Upper lobe of left lung (tissue), 6 donors: ENCODE measurements at regions not wholly inside any gene's neighbourhood (a gene's known extent, or its start where the extent isn't known, plus 50 kb on each side); places are given as distances from the start of the nearest gene placed in this dataset.

Experiments
- ATAC-seq, 2 donors: fragments of 200-7000 bp; cut with Tn5 transposase; one replicate each; pipeline ENCODE4 v1.9.1; 2022; ENCODE audit warnings: mild to moderate bottlenecking in 2 of 2, moderate library complexity in 2 of 2; ENCODE audit not compliant: low FRiP score in 2 of 2
- DNase-seq, 2 donors: peaks; one replicate each; pipeline ENCODE4 v3.0.0-alpha.2; 2019 to 2020
- H3K27ac ChIP-seq, 4 donors: fragments of 200-600 bp; sonication (generic); one replicate each; pipeline ENCODE4 v1.5.1; 2016 to 2019
- H3K27me3 ChIP-seq, 4 donors: fragments of 200-600 bp; sonication (generic); one replicate each; pipeline ENCODE4 v1.5.1; 2017 to 2019
- H3K36me3 ChIP-seq, 4 donors: fragments of 200-600 bp; sonication (generic); one replicate each; pipeline ENCODE4 v1.5.1; 2016 to 2019
- H3K4me1 ChIP-seq, 4 donors: fragments of 200-600 bp; sonication (generic); one replicate each; pipeline ENCODE4 v1.5.1; 2018 to 2019
- H3K4me3 ChIP-seq, 4 donors: fragments of 200-600 bp; sonication (generic); one replicate each; pipeline ENCODE4 v1.5.1; 2017 to 2019; ENCODE audit warnings: mild to moderate bottlenecking in 2 of 4, moderate library complexity in 1 of 4
- H3K9me3 ChIP-seq, 4 donors: fragments of 200-600 bp; sonication (generic); one replicate each; pipeline ENCODE4 v1.5.1; 2018 to 2019
- EP300 ChIP-seq, 4 donors: sonication (generic); formaldehyde crosslinking; IDR thresholded peaks; one replicate each; pipeline ENCODE4 v1.5.1; 2017; ENCODE audit warnings: antibody characterized with exemption in 4 of 4, control low read depth in 2 of 4
- POLR2A ChIP-seq, 4 donors: fragments of 450-650 bp; IDR thresholded peaks; one replicate each; pipeline ENCODE4 v1.5.1; 2016 to 2017; ENCODE audit warnings: antibody characterized with exemption in 4 of 4, mild to moderate bottlenecking in 2 of 4
- POLR2AphosphoS5 ChIP-seq, 2 donors: sonication (generic); formaldehyde crosslinking; IDR thresholded peaks; one replicate each; pipeline ENCODE4 v1.5.1; 2017; ENCODE audit warnings: antibody characterized with exemption in 2 of 2
- WGBS, 2 donors: methylation state at CpG; one replicate each; pipeline ENCODE4 v1.1.5; 2017 to 2018; 5-methylcytosine and 5-hydroxymethylcytosine counted together
- TF ChIP-seq, protein P1 (sequence below), 6 experiments: fragments of 450-650 bp in 4 of 6; fragments of 200-600 bp in 2 of 6; sonication (generic) in 2 of 6; IDR thresholded peaks; one replicate each; pipeline ENCODE4 v1.5.1; 2016 to 2019; ENCODE audit warnings: antibody characterized with exemption in 6 of 6
- donor health status: DM: no; HTN: no; CAD: no; lungs with moderate emphysema.
- donor health status: DM: no; HTN: yes; CAD: no; lungs with severe emphysema.

DNA sequence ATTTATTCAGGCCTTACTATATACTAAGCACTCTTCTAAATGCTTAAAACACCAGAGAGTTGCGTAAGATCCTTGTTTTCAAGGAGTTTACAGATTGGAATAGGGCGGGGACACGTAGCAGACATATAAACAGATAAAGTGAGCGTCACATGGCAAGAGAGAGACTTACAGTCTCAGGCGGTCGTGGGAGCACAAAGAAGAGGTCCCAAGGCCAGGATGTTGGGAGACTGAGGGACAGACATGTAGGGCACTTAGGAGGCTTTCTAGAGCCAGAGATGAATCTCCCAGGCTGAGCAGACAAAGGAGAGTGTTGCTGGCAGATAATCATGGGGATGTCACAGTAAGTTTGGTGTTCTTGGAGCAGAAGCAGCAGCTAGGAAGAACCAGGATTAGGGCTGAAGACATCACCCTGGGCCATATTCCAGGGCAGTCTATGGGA lies 119.1 kb upstream of the ANKFN1 start:
- Histone ChIP-seq H3K4me3 (no peak overlapping the region), H3K4me1 (peaks cover 0 to 9% (median 0%) of the 10 kb centered on the region in 4 donors), H3K27ac (peak overlapping the region in 1 of 4 donors; percentile 27), H3K36me3 (no peaks in the 10 kb centered on the region), H3K27me3 (no peaks in the 10 kb centered on the region), H3K9me3 (no peaks in the 10 kb centered on the region)
- WGBS, 2 donors: 33% methylated on average over 6 of the region's 6 CpGs
- peak in 1 of 2 donors; percentile 91 for ATAC-seq
- TF ChIP-seq, protein P1, sequence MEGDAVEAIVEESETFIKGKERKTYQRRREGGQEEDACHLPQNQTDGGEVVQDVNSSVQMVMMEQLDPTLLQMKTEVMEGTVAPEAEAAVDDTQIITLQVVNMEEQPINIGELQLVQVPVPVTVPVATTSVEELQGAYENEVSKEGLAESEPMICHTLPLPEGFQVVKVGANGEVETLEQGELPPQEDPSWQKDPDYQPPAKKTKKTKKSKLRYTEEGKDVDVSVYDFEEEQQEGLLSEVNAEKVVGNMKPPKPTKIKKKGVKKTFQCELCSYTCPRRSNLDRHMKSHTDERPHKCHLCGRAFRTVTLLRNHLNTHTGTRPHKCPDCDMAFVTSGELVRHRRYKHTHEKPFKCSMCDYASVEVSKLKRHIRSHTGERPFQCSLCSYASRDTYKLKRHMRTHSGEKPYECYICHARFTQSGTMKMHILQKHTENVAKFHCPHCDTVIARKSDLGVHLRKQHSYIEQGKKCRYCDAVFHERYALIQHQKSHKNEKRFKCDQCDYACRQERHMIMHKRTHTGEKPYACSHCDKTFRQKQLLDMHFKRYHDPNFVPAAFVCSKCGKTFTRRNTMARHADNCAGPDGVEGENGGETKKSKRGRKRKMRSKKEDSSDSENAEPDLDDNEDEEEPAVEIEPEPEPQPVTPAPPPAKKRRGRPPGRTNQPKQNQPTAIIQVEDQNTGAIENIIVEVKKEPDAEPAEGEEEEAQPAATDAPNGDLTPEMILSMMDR (IDR thresholded peaks at IDR 0.05): no peak
- DNase-seq: no peak

DNA sequence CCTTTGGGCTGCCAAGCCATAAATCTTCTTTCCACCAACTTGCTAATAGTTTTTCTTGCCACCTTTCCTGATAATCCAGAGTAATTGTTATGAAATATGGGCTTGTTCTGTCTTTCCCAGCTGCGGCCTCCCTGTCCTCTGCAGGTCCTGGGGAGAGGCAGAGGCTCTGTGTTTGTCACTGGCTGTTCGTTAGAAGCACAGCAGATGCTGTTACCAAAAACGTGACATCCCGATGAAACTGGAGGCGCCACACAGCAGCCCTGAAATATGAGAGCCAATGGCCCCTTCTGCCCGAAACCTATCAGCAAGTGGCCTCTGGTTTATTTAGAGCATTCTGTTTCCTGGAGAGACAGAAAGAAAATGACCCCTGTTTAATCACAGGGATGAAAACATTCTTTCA lies 115.1 kb upstream of the ANKFN1 start:
- H3K36me3 ChIP-seq: no peaks in the 10 kb centered on the region
- peaks cover 0 to 9% (median 0%) of the 10 kb centered on the region in 4 donors for H3K4me1 ChIP-seq
- ATAC-seq (no peak), DNase-seq (no peak)
- TF ChIP-seq, protein P1 (IDR thresholded peaks at IDR 0.05): no peak
- TF ChIP-seq POLR2AphosphoS5 (IDR thresholded peaks at IDR 0.05): no peak
- no peak for TF ChIP-seq POLR2A (IDR thresholded peaks at IDR 0.05)
- no peak overlapping the region for H3K4me3 ChIP-seq
- no peaks in the 10 kb centered on the region for H3K27me3 ChIP-seq
- WGBS, 2 donors: 59 to 69% methylated on average over 6 of the region's 6 CpGs
- H3K27ac ChIP-seq: no peak overlapping the region
- no peaks in the 10 kb centered on the region for H3K9me3 ChIP-seq

DNA sequence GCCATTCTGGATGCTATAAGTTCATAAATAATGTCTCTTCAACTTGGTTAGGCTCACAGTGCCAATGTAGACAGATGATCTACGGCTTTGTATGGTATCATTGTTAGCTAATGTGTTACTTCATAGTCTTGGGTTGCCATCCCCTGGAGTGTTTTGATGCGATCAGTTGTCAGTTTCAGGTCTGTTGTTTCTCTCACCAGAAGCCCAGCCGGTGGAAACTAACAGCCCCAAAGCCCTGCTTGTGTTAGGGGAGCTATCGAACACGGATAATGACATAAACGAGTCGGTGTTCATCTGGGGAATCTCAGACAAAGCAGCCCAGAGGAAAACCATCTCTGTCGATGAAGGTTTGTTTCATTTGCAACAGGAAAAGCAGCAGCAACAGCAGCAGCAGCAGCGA lies 107.4 kb upstream of the ANKFN1 start:
- no peaks in the 10 kb centered on the region for H3K9me3 ChIP-seq
- TF ChIP-seq POLR2A (IDR thresholded peaks at IDR 0.05) (no peak), POLR2AphosphoS5 (IDR thresholded peaks at IDR 0.05) (no peak), EP300 (IDR thresholded peaks at IDR 0.05) (no peak)
- TF ChIP-seq, protein P1 (IDR thresholded peaks at IDR 0.05): no peak
- 57 to 72% methylated on average over 9 of the region's 9 CpGs for WGBS, 2 donors
- ATAC-seq (no peak), DNase-seq (no peak)
- H3K4me3 ChIP-seq: no peak overlapping the region
- H3K27me3 ChIP-seq: no peaks in the 10 kb centered on the region
- H3K36me3 ChIP-seq: no peaks in the 10 kb centered on the region
- H3K4me1 ChIP-seq: no peaks in the 10 kb centered on the region
- H3K27ac ChIP-seq: no peak overlapping the region

DNA sequence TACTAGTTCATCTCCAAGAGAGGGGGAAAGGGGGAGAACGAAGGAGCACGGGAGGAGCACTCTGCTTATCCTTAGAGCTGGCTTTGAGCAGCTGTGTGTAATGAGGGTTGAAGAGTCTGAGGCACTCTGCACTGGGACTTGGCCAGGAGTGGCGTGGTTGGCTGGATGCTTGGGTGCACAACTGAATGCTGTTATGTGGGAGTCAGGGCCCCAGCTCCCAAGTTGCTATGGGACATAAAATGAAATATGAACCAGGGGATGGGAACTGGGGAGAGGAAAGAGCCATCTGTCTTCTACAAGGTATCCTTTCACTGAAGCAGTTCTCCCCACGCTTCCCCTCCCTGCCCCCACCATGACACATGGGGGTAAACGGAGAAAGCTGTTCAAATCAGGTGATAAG lies 105.9 kb upstream of the ANKFN1 start:
- no peak overlapping the region for H3K4me3 ChIP-seq
- no peak for ATAC-seq
- no peak for DNase-seq
- WGBS, 2 donors: 32 to 47% methylated on average over 5 of the region's 5 CpGs
- H3K4me1 ChIP-seq: no peaks in the 10 kb centered on the region
- H3K27ac ChIP-seq: no peak overlapping the region
- H3K36me3 ChIP-seq: no peaks in the 10 kb centered on the region
- no peaks in the 10 kb centered on the region for H3K9me3 ChIP-seq
- H3K27me3 ChIP-seq: no peaks in the 10 kb centered on the region
- TF ChIP-seq POLR2A (IDR thresholded peaks at IDR 0.05): no peak
- TF ChIP-seq, protein P1 (IDR thresholded peaks at IDR 0.05): no peak
- TF ChIP-seq EP300 (IDR thresholded peaks at IDR 0.05): no peak
- TF ChIP-seq POLR2AphosphoS5 (IDR thresholded peaks at IDR 0.05): no peak

DNA sequence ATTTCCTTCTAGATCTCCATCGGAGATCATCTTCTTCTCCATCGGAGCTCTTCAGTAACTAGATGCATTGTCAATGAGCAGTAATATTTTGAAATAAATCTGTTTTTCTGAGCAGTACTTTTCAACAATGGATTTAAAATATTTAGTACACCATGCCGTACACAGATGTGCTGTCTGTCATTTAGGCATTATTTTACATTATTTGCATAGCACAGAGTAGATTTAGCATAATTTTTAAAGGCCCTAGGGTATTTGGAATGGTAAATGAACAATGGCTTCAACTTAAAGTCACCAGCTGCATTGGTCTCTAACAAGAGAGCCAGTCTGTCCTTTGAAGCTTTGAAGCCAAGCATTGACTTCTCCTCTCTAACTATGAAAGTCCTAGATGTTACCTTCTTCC lies 95.4 kb upstream of the ANKFN1 start:
- DNase-seq: no peak
- WGBS, 2 donors: 90% methylated on average over 3 of the region's 3 CpGs
- Histone ChIP-seq H3K27me3 (no peaks in the 10 kb centered on the region), H3K9me3 (no peaks in the 10 kb centered on the region), H3K27ac (no peak overlapping the region), H3K36me3 (no peaks in the 10 kb centered on the region), H3K4me3 (no peak overlapping the region), H3K4me1 (no peaks in the 10 kb centered on the region)
- no peak for ATAC-seq
- TF ChIP-seq POLR2A (IDR thresholded peaks at IDR 0.05) (no peak), POLR2AphosphoS5 (IDR thresholded peaks at IDR 0.05) (no peak), EP300 (IDR thresholded peaks at IDR 0.05) (no peak)
- TF ChIP-seq, protein P1 (IDR thresholded peaks at IDR 0.05): no peak
